GM18861 (cell line): ENCODE measurements at regions not wholly inside any gene's neighbourhood (a gene's known extent, or its start where the extent isn't known, plus 50 kb on each side); places are given as distances from the start of the nearest gene placed in this dataset.

Experiments used
- ATAC-seq: cut with Tn5 transposase; IDR thresholded peaks from one replicate; pipeline ENCODE4 v1.9.1; 2021; ENCODE audit not compliant: unreplicated experiment

GRCh38 chr13:50437252-50437651 lies 406.2 kb downstream of the DLEU7 start:
- ATAC-seq, result no peak

- no peak for ATAC-seq
Measured at GRCh38 chr13:50438351-50438750, 405.1 kb downstream of the DLEU7 start.

DNA sequence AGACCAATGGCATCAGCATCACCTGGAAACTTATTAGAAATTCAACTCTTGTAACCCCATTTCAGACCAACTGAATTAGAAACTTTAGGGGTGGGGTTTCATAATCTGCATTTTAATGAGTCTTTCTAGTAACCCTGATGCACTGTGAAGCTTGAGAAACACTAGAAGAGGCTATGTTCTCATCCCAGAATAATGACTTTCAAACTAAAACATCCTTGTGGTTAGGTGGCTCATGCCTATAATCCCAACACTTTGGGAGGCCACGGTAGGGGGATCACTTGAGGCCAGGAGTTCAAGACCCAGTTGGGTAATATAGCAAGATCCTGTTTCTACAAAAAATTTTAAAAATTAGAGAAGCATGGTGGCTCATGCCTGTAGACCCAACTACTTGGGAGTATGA lies 402.4 kb downstream of the DLEU7 start:
- ATAC-seq, result no peak

- no peak for ATAC-seq
Measured at GRCh38 chr13:50444726-50445125, 398.8 kb downstream of the DLEU7 start.

DNA sequence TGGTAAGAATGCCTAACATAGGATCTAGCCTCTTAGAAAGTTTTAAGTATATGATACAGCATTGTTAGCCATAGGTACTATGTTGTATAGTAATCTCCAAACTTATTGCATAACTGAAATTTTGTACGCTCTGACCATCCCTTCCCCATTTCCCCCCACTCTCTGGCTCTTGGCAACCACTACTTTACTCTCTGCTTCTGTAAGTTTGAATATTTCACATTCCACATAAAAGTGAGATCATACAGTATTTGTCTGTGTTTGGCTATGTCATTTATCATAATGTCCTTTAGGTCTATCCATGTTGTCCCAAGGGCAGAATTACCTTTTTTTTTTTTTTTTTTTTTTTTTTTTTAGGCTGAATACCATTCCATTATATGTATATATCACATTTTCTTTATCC lies 396.9 kb downstream of the DLEU7 start:
- no peak for ATAC-seq

DNA sequence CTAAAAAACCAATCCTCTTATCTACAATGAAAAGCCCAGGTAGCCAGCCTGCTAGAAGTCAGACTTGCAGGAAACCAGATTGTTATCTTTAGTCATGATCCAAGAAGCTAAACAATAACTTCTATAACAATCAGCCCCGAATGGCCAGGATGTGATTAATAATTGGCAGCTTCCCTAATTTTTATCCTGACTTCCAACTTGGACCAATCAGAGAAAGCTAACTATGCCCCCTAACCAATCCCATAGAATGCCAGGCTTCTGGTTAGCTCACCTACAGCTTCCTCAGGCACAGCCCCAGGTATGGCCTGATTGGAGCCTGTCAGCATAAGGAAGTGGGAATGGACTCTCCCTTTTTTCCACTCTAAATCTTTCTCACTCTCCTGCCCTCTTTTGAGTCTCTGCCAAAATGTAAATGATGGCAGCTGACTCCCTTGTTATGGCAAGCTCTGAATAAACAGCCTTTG lies 394.9 kb downstream of the DLEU7 start:
- ATAC-seq, result no peak

GRCh38 chr13:50449465-50449864 lies 394.0 kb downstream of the DLEU7 start:
- ATAC-seq, result no peak

GRCh38 chr13:50450279-50450678 lies 393.2 kb downstream of the DLEU7 start:
- no peak for ATAC-seq

DNA sequence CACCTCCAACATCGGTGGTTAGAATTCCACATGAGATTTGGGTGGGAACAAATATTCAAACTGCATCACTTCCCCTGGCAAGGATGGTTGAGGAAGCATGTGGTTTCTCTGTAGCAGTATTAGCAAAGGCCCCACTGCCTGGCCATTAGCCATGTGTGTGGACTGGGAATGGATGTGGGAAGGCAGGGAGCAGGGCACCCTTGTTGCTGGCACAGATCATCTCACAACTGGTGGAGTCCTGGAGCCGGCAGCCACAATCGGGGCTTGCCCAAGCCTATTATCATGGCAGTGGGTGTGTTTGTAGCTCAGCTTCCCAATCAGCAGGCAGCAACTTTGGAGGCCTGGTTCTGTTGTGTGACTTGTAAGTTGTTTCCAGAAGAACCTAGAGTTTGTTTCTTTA lies 391.9 kb downstream of the DLEU7 start:
- no peak for ATAC-seq

DNA sequence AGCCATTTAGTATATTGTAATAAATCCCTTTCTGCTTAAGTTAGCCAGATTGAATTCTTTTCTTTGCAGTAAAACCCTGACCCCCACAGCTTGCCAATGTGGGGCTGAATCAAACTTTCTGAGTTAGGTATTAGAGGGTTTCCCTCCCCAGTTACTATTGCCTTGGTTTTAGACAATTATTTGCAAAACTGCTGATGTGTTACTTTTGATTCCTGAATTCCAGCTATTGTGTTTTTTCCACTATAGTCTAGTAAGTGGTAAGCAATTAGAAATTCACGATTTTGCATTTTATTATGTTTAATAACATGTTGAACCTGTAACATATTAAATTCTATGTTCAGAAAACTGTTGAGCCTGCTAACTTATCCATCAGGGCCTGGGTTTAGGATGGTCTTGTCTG lies 391.5 kb downstream of the DLEU7 start:
- no peak for ATAC-seq

DNA sequence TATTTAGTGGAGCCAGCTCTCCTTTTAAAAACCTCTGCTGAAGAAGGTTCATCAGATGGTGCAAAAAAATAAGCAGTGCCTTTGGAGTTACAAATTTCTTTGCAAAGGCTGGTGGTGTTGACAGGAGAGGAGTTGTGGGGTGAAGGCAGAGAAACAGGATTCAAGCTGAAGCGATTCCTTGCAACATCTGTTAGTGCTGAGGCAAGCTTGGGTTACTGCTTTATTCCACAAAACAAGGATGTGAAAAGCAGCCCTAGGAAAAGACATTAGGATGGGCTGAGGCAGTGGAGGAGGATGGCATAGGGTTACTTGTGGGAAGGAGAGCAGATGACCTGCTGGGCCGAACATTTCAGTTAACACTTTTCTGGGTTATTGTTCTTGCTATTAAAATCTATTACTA lies 390.7 kb downstream of the DLEU7 start:
- ATAC-seq, result no peak

DNA sequence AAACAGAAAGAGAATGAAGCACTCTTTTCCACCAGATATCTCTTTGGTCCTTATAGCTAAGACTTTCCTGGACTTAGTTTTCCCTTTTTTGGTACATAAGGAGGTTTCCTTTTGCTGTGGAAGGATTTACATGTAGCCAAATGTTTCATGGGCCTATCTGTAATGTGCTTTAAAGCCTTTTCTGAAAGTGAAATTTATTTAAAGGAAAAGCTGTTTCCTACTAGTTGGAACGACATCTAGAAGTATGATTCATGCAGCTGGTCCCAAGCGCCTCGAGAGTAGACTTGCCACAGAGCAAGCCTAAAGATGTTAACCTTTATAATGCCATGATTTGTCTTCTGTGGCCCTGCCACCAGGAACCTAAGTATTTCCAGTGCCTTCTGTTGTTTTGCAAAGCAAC lies 390.3 kb downstream of the DLEU7 start:
- ATAC-seq, result no peak

GRCh38 chr13:50456111-50456510 lies 387.4 kb downstream of the DLEU7 start:
- no peak for ATAC-seq

DNA sequence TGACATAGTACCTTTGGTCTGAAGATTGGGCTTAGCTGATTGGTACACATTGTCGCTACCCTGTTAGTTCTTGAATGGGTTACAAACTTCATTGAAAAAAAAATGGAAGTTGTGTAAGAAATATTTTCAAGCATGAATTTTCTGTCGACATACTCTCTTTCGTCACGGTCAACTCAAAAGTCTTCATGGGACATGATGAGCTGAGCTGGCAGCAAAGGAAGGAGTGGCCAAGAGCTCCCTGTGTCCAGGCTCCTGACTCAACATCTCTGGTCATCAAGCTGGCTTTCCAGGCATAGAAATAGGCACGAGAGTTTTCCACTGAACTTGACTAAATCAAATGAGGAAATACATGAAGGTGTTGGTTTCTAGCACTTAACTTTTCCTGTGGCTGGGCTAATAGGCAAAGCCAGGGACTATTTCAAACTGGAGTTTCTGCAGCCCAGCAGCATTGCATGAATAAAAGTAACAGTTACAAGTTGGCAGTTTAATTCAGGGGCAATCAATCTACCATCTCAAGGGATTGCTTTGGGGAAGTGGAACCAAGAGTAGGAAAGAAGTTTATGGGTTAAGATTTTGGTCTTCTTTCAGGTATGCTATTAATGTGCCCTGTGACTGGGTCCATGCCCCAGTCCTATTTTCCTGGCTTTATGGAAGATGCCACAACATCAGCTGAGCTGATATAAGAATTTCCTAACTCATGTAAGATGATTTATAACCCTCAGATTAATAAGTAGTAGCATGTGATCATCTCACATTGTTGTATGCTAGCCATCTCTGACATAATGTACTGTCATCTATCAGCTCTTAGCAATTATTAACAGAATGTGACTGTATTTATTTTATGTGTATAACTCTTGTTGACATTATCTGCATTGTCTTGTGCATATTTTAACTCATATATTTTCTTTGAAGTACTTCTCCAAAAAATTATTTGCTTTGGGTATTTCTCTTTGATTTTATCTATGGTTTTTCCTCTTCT lies 385.8 kb downstream of the DLEU7 start:
- ATAC-seq, result no peak

- no peak for ATAC-seq
Measured at GRCh38 chr13:50459046-50459445, 384.4 kb downstream of the DLEU7 start.

DNA sequence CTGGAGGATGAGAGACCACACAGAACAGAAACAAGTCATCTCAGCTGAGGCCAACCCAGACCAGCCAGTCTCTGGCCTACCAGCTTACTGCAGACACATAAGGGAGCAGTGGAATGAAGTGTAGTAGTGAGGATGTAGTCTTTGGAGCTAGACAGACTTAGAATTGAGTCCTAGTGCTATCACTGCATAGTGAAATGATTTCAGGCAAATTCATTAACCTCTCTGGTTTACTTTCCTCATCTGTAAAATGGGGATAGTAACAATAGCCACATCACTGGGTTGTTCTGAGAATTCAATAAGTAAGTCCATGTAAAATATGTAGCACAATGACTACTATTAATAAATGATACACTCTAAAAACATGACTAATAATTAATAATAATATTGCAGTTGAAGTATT lies 383.8 kb downstream of the DLEU7 start:
- ATAC-seq, result no peak

- ATAC-seq, result no peak
Measured at GRCh38 chr13:50460358-50460757, 383.1 kb downstream of the DLEU7 start.

GRCh38 chr13:50461189-50461588 lies 382.3 kb downstream of the DLEU7 start:
- no peak for ATAC-seq

DNA sequence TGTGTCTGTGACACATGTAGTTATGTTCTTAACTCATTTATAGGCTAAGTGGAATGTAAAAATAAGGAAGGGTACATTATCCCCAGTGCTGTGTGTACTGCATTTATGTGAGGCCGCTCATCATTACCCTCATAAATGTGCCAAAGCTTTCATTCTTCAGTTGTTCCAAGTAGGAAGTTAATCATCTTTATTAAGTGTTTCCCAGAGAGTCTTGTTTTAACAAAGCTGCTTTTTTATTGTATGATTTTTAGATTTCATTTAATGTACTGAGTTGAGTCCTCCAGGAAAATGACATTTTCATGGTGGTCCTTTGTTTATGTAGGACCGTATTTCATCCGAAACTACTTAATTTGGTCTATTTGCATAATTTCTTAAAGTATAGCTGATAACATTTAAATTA lies 379.8 kb downstream of the DLEU7 start:
- ATAC-seq, result no peak

DNA sequence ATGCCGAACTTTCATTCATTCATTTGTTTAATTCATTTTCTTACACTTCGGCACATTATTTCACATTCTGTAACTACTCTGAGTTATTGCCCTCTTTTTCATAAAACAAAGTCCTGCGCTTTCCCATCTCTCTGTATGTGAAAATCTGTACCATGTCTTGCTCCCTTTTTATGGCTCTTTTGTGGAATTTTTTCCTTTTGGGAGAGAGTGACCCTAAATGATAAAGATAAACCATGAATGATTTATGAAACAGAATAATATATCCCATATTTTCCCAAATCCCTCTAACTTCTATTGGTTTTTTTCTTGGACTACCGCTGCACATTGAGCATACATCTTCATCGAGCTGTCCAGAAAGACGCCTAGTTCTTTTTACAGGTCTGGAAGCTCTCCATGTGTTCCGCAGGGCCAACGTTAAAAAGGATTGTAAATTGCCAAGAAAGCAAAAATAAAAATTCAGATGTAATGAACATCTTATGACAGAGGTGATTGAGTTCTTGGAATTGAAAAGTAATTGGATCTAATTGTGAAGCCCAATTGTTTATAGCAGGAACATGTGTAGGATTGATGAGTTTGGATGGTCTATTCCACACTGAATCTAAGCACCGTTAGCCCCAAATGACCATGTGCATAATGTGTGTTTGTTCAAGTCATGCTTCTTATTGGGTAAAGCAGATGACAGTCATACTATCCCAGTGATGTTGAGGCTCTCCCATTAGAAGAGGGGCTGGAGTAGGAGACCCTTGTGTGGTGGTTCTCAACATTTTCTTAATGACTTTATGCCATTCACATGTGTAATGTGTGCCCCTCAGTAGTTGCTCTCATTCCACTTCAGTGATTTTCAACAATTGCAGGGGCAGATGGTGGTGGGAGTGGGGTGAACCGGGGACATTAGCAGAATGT lies 378.9 kb downstream of the DLEU7 start:
- no peak for ATAC-seq

DNA sequence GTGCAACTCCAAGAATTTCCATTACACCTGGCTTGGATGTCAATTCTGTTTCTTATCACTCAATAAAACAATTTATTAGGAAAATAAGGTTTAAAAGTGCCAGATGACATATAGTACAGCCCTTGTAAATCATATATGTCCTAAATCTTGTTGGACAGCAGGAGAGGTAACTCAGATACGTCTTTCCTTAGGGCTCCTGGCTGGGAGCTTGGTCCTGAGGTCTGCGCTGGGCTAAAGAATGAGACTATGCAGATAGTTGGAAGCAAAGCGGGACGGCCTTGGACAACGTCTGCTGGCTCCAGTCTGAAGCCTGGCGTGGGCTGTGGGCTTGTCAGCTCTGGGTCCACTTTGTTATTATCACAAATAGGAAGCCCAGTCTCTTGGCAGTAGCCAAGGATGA lies 377.0 kb downstream of the DLEU7 start:
- no peak for ATAC-seq
